ENCODE measurements at regions not wholly inside any gene's neighbourhood (a gene's known extent, or its start where the extent isn't known, plus 50 kb on each side); places are given as distances from the start of the nearest gene placed in this dataset.
A peak's percentile ranks its signal among the peaks of the same experiment; 100 is the strongest.

DNA sequence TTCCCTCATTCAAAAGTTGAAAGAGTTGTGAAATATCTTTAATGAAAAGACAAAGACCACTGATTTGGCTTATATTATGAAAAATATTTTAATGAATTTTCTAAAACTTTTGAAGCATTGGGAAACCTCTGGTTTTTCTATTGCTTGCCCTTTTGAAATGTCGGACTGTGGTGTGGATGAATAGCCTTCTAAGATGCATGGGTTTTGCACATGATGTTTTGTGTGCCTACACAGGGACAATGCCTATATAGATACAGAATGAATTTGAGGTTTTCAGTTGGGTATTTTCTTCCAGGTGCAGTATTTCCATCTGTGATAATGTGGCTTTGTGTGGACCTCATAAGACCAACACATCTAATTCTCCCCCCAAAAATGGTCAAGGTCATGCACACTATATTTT lies 1437.9 kb downstream of the REEP3 start:
- WGBS, 2 donors, result 82 to 89% methylated on average over 1 of the region's 1 CpG
- Histone ChIP-seq H3K36me3 (replicated peaks in 1 of 2; ENCODE audit: insufficient read depth in 1 of 2, low read depth in 2 of 2) (no peaks in the 10 kb centered on the region), H3K27me3 (no peaks in the 10 kb centered on the region), H3K4me3 (no peak overlapping the region), H3K4me1 (no peaks in the 10 kb centered on the region), H3K9me3 (no peaks in the 10 kb centered on the region), H3K27ac (no peak overlapping the region)
- TF ChIP-seq, protein P1, sequence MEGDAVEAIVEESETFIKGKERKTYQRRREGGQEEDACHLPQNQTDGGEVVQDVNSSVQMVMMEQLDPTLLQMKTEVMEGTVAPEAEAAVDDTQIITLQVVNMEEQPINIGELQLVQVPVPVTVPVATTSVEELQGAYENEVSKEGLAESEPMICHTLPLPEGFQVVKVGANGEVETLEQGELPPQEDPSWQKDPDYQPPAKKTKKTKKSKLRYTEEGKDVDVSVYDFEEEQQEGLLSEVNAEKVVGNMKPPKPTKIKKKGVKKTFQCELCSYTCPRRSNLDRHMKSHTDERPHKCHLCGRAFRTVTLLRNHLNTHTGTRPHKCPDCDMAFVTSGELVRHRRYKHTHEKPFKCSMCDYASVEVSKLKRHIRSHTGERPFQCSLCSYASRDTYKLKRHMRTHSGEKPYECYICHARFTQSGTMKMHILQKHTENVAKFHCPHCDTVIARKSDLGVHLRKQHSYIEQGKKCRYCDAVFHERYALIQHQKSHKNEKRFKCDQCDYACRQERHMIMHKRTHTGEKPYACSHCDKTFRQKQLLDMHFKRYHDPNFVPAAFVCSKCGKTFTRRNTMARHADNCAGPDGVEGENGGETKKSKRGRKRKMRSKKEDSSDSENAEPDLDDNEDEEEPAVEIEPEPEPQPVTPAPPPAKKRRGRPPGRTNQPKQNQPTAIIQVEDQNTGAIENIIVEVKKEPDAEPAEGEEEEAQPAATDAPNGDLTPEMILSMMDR (IDR thresholded peaks at IDR 0.05), result no peak
- TF ChIP-seq POLR2A (IDR thresholded peaks at IDR 0.05), result no peak
- intact Hi-C loops (cut with DNase I), result no loop called here
- ATAC-seq (no peak), DNase-seq (no peak)

DNA sequence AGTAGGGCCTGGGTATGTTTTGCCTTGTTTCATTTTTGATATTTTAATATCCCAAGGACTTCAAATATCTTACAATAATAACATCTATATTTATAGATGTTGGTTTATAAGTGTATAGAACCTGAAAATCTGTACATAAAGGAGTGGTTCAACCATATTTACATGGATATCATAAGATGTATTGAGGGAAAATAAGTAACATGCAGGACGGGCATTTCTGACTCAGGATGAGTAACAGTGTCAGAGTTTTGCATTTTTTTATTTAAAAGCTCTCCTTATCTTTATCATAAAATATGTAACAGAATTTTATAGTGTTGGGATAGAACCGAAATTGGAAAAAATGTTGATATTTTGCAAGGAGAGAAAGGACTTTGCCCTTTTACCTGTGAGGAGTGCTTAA lies 1438.7 kb downstream of the REEP3 start:
- H3K36me3 ChIP-seq (replicated peaks in 1 of 2; ENCODE audit: insufficient read depth in 1 of 2, low read depth in 2 of 2), result no peaks in the 10 kb centered on the region
- 71 to 72% methylated on average over 2 of the region's 2 CpGs for WGBS, 2 donors
- no peaks in the 10 kb centered on the region for H3K4me1 ChIP-seq
- intact Hi-C loops (cut with DNase I), result no loop called here
- ATAC-seq, result no peak
- no peak for DNase-seq
- no peak overlapping the region for H3K27ac ChIP-seq
- no peak overlapping the region for H3K4me3 ChIP-seq
- no peaks in the 10 kb centered on the region for H3K9me3 ChIP-seq
- H3K27me3 ChIP-seq, result no peaks in the 10 kb centered on the region
- no peak for TF ChIP-seq POLR2A (IDR thresholded peaks at IDR 0.05)
- TF ChIP-seq, protein P1 (IDR thresholded peaks at IDR 0.05), result no peak

DNA sequence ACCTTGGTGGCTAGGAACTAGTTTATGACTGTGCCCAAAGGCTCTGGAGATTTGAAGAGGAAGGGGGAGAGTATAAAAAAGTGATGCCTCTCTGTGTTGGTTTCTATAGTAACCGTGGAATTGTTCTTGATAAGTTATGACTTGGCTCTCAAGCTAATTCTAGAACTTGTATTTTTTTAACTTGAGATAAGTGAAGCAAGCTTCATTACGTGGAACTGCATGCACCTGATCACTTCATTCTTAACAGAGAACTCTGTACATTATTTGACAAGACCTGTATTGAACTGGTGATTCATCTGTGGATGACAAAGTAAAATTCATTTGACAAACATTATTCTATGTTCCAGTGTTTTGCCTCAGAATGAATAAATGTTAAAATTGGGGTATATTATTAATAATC lies 1452.2 kb downstream of the REEP3 start:
- no peak overlapping the region for H3K4me3 ChIP-seq
- no peaks in the 10 kb centered on the region for H3K27me3 ChIP-seq
- TF ChIP-seq, protein P1 (IDR thresholded peaks at IDR 0.05), result no peak
- TF ChIP-seq POLR2A (IDR thresholded peaks at IDR 0.05), result no peak
- ATAC-seq, result no peak
- no peaks in the 10 kb centered on the region for H3K9me3 ChIP-seq
- H3K27ac ChIP-seq, result no peak overlapping the region
- H3K36me3 ChIP-seq (replicated peaks in 1 of 2; ENCODE audit: insufficient read depth in 1 of 2, low read depth in 2 of 2), result no peaks in the 10 kb centered on the region
- intact Hi-C loops (cut with DNase I), result no loop called here
- no peaks in the 10 kb centered on the region for H3K4me1 ChIP-seq
- WGBS, 2 donors, result 48 to 59% methylated on average over 2 of the region's 2 CpGs
- DNase-seq, result no peak

DNA sequence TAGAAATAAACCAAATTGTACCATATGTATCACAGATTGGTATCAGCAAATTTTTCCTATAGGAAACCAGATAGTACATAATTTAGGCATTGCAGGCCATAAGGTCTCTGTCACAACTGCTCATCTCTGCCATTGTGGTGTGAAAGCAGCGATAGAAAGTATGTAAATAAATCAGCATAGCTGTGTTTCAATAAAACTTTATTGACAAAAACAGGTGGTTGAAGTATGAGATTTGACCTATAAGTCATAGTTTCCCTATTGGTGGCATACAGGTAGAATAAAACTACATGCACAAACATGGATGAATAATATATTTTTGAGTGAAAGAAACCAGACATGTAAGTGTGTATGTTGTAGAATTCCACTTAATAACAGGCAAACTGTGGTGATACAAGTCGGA lies 1454.9 kb downstream of the REEP3 start:
- Histone ChIP-seq H3K4me1 (no peaks in the 10 kb centered on the region), H3K27me3 (no peaks in the 10 kb centered on the region), H3K36me3 (replicated peaks in 1 of 2; ENCODE audit: insufficient read depth in 1 of 2, low read depth in 2 of 2) (no peaks in the 10 kb centered on the region), H3K27ac (no peak overlapping the region), H3K9me3 (no peaks in the 10 kb centered on the region), H3K4me3 (no peak overlapping the region)
- TF ChIP-seq POLR2A (IDR thresholded peaks at IDR 0.05), result no peak
- TF ChIP-seq, protein P1 (IDR thresholded peaks at IDR 0.05), result no peak
- no peak for DNase-seq
- WGBS, 2 donors, result 80 to 89% methylated on average over 2 of the region's 2 CpGs
- no peak for ATAC-seq
- intact Hi-C loops (cut with DNase I), result no loop called here

DNA sequence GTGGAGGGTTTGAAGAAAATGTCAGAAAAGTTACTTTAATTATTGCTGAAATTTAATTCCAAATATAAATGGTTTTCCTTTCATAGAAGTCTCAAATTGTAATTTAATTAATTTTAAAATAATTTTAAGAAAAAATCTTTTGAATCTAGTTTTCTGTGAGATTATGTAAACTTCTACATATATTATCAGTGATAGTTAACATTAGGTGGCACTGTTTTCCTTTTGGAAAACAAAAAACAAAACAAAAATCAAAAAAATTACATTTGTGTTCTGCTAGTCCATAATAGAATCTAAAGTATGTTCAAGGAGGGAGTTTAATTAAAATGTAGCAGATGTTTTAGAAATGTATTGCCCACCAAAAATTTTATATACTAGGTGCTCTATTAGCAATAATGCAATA lies 1456.7 kb downstream of the REEP3 start:
- Histone ChIP-seq H3K36me3 (replicated peaks in 1 of 2; ENCODE audit: insufficient read depth in 1 of 2, low read depth in 2 of 2) (no peaks in the 10 kb centered on the region), H3K9me3 (no peaks in the 10 kb centered on the region), H3K27me3 (no peaks in the 10 kb centered on the region), H3K27ac (no peak overlapping the region), H3K4me1 (no peaks in the 10 kb centered on the region), H3K4me3 (no peak overlapping the region)
- DNase-seq (no peak), ATAC-seq (no peak)
- intact Hi-C loops (cut with DNase I), result no loop called here
- TF ChIP-seq, protein P1 (IDR thresholded peaks at IDR 0.05), result peak in 4 of 7 experiments; percentile 12 to 30 (median 23)
- TF ChIP-seq POLR2A (IDR thresholded peaks at IDR 0.05), result no peak

Data from body of pancreas (tissue), 4 donors.